ENCODE measurements at regions not wholly inside any gene's neighbourhood (a gene's known extent, or its start where the extent isn't known, plus 50 kb on each side); places are given as distances from the start of the nearest gene placed in this dataset.

GRCh38 chr1:188433425-188433824 is 1604.7 kb downstream of the PLA2G4A start:
- no peaks in the 10 kb centered on the region for H3K36me3 ChIP-seq (ENCODE audit: insufficient read depth, low read length)
- TF ChIP-seq RAD21 (conservative IDR thresholded peaks at IDR 0.05), result no peak
- TF ChIP-seq EZH2 (IDR thresholded peaks at IDR 0.05; ENCODE audit: borderline replicate concordance, insufficient read depth, low read length, poor library complexity, severe bottlenecking), result no peak
- no peak for TF ChIP-seq MXI1 (conservative IDR thresholded peaks at IDR 0.05; ENCODE audit: poor library complexity, severe bottlenecking)
- TF ChIP-seq CTCF (IDR thresholded peaks at IDR 0.05; ENCODE audit: poor library complexity, severe bottlenecking), result no peak
- no peak for TF ChIP-seq POLR2AphosphoS5 (IDR thresholded peaks at IDR 0.05)
- no peak overlapping the region for H3K9ac ChIP-seq (ENCODE audit: low read length)
- H3K4me2 ChIP-seq (ENCODE audit: low read length), result no peak overlapping the region
- H3F3A ChIP-seq (ENCODE audit: insufficient read depth, low read length, poor library complexity, severe bottlenecking), result no peaks in the 10 kb centered on the region
- no peaks in the 10 kb centered on the region for H4K20me1 ChIP-seq (ENCODE audit: insufficient read depth)
- no peaks in the 10 kb centered on the region for H3K9me3 ChIP-seq (ENCODE audit: low read length)
- no peaks in the 10 kb centered on the region for H3K27me3 ChIP-seq (ENCODE audit: insufficient read depth, low read depth, low read length)
- no peak overlapping the region for H3K4me3 ChIP-seq (ENCODE audit: low read length)
- no peak overlapping the region for H3K27ac ChIP-seq (ENCODE audit: low read length)
- H3K79me2 ChIP-seq (replicated peaks; ENCODE audit: insufficient read depth, low read length), result no peaks in the 10 kb centered on the region
- H3K9me2 ChIP-seq (ENCODE audit: insufficient read depth, low read length), result no peaks in the 10 kb centered on the region
- no peak overlapping the region for H2AFZ ChIP-seq (ENCODE audit: low read depth, low read length)

- Histone ChIP-seq H3F3A (ENCODE audit: insufficient read depth, low read length, poor library complexity, severe bottlenecking) (no peaks in the 10 kb centered on the region), H3K4me3 (ENCODE audit: low read length) (no peak overlapping the region), H2AFZ (ENCODE audit: low read depth, low read length) (no peak overlapping the region), H3K79me2 (replicated peaks; ENCODE audit: insufficient read depth, low read length) (no peaks in the 10 kb centered on the region), H4K20me1 (ENCODE audit: insufficient read depth) (no peaks in the 10 kb centered on the region), H3K27ac (ENCODE audit: low read length) (no peak overlapping the region), H3K4me2 (ENCODE audit: low read length) (no peak overlapping the region), H3K9me2 (ENCODE audit: insufficient read depth, low read length) (no peaks in the 10 kb centered on the region), H3K9ac (ENCODE audit: low read length) (no peak overlapping the region), H3K27me3 (ENCODE audit: insufficient read depth, low read depth, low read length) (no peaks in the 10 kb centered on the region), H3K9me3 (ENCODE audit: low read length) (no peaks in the 10 kb centered on the region), H3K36me3 (ENCODE audit: insufficient read depth, low read length) (no peaks in the 10 kb centered on the region)
- TF ChIP-seq EP300 (conservative IDR thresholded peaks at IDR 0.05; ENCODE audit: poor library complexity, severe bottlenecking) (no peak), EZH2 (IDR thresholded peaks at IDR 0.05; ENCODE audit: borderline replicate concordance, insufficient read depth, low read length, poor library complexity, severe bottlenecking) (no peak), CTCF (IDR thresholded peaks at IDR 0.05; ENCODE audit: poor library complexity, severe bottlenecking) (no peak), REST (IDR thresholded peaks at IDR 0.05; ENCODE audit: borderline replicate concordance) (no peak), SMC3 (conservative IDR thresholded peaks at IDR 0.05; ENCODE audit: poor library complexity) (no peak), TAF1 (IDR thresholded peaks at IDR 0.05; ENCODE audit: low read depth) (no peak), RAD21 (conservative IDR thresholded peaks at IDR 0.05) (no peak), POLR2AphosphoS5 (IDR thresholded peaks at IDR 0.05) (no peak), MXI1 (conservative IDR thresholded peaks at IDR 0.05; ENCODE audit: poor library complexity, severe bottlenecking) (no peak)
Observed at GRCh38 chr1:188444526-188444925, 1615.8 kb downstream of the PLA2G4A start.
